ENCODE measurements at regions not wholly inside any gene's neighbourhood (a gene's known extent, or its start where the extent isn't known, plus 50 kb on each side); places are given as distances from the start of the nearest gene placed in this dataset.
"Not testable (repeated sequence)": the region's sequence is repeated elsewhere in the genome, so short reads cannot be mapped to it uniquely, and the experiment has no call there.

DNA sequence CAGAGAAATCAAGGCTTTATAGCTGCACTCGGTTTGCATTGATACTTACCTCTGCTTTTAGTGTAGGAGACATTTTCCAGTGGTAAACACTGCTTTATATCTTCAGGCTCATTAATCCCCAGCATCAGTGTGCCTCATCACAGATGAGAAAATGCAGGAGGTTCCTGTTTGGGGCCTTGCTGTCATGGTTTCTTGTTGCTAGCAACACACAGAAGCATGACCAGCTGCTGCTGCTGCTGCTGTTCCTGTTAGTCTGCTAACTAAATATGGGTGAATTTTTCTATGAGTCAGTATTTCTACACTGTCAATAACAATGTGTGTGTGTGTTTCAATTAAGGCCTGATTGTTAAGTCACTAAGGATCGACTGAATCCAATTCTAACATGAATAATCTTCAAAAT is 85.8 kb upstream of the RGS1 start:
- H3K27me3 ChIP-seq = no peaks in the 10 kb centered on the region
- TF ChIP-seq CTCF (IDR thresholded peaks at IDR 0.05) (no peak), POLR2A (IDR thresholded peaks at IDR 0.05) (no peak)
- H3K4me1 ChIP-seq = no peaks in the 10 kb centered on the region
- peak in 1 of 3 donors; percentile 61 for DNase-seq
- no peak overlapping the region for H3K4me3 ChIP-seq
- no peaks in the 10 kb centered on the region for H3K9me3 ChIP-seq
- peak overlapping the region in 3 of 4 donors; percentile 2 to 67 (median 52) for H3K27ac ChIP-seq
- no peaks in the 10 kb centered on the region for H3K36me3 ChIP-seq

GRCh38 chr1:192491804-192492554 is 83.6 kb upstream of the RGS1 start:
- no peaks in the 10 kb centered on the region for H3K27me3 ChIP-seq
- H3K27ac ChIP-seq = no peak overlapping the region
- TF ChIP-seq POLR2A (IDR thresholded peaks at IDR 0.05) = no peak
- no peak for TF ChIP-seq CTCF (IDR thresholded peaks at IDR 0.05)
- H3K36me3 ChIP-seq = no peaks in the 10 kb centered on the region
- H3K4me3 ChIP-seq = no peak overlapping the region
- H3K9me3 ChIP-seq = no peaks in the 10 kb centered on the region
- no peaks in the 10 kb centered on the region for H3K4me1 ChIP-seq
- no peak for DNase-seq

DNA sequence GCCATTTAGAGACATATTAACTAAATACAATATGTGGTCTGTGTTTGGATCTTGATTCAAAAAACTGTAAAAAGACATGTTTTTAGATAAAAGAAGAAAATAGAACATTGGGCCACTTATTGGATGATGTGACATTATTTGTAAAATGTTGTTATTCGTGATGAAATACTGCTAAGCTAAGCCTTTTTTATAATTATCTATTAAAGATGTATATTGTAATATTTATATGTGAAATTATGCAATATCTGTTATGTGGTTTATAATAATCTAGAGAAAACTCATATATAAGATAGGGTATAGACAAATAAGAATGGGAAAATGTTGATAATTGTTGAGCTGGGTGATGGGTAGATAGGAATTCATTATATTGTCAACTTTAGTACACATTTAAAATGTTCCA is 82.0 kb upstream of the RGS1 start:
- Histone ChIP-seq H3K9me3 (no peaks in the 10 kb centered on the region), H3K27me3 (no peaks in the 10 kb centered on the region), H3K36me3 (no peaks in the 10 kb centered on the region), H3K4me3 (no peak overlapping the region), H3K27ac (no peak overlapping the region), H3K4me1 (no peaks in the 10 kb centered on the region)
- DNase-seq = no peak
- no peak for TF ChIP-seq POLR2A (IDR thresholded peaks at IDR 0.05)
- no peak for TF ChIP-seq CTCF (IDR thresholded peaks at IDR 0.05)

DNA sequence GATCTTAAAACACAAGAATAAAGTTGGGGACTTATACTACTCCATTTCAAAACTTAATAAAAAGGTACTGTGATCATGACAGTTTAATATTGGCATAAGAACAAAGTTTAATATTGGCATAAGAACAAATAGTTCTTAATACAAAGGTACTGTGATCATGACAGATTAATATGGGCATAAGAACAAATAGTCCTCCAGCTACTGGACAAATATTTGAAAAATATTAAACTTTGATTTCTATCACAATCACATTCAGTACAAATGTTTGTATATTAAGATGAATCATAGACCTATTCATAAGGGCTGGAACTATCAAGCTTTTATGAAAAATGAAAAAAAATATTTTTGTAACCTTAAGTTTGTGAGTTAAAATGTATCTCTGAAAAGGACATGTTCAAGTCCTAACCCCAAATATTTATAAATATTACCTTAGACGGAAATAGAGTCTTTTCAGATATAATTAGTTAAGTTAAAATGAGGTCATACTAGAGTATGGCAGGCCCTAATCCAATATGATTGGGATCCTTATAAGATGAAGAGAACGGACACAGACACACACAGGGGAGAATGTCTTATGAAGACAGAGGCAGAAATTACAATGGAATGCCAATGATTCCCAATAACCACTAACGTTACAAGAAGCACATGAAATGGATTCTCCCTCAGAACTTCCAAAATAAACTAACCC is 79.1 kb upstream of the RGS1 start:
- TF ChIP-seq CTCF (IDR thresholded peaks at IDR 0.05) (no peak), POLR2A (IDR thresholded peaks at IDR 0.05) (no peak)
- H3K36me3 ChIP-seq = no peaks in the 10 kb centered on the region
- no peaks in the 10 kb centered on the region for H3K27me3 ChIP-seq
- DNase-seq = no peak
- no peaks in the 10 kb centered on the region for H3K4me1 ChIP-seq
- no peaks in the 10 kb centered on the region for H3K9me3 ChIP-seq
- no peak overlapping the region for H3K4me3 ChIP-seq
- no peak overlapping the region for H3K27ac ChIP-seq

GRCh38 chr1:192497214-192497794 is 78.3 kb upstream of the RGS1 start:
- Histone ChIP-seq H3K9me3 (no peaks in the 10 kb centered on the region), H3K36me3 (no peaks in the 10 kb centered on the region), H3K4me3 (no peak overlapping the region), H3K4me1 (no peaks in the 10 kb centered on the region), H3K27ac (no peak overlapping the region), H3K27me3 (no peaks in the 10 kb centered on the region)
- no peak for DNase-seq
- TF ChIP-seq CTCF (IDR thresholded peaks at IDR 0.05) (no peak), POLR2A (IDR thresholded peaks at IDR 0.05) (no peak)

- not testable (repeated sequence) for H3K9me3 ChIP-seq, H3K27ac ChIP-seq, H3K4me3 ChIP-seq, H3K36me3 ChIP-seq, H3K4me1 ChIP-seq, H3K27me3 ChIP-seq, DNase-seq
These were observed 77.5 kb upstream of the RGS1 start for GRCh38 chr1:192498092-192498491.

- not testable (repeated sequence) for H3K27ac ChIP-seq, H3K36me3 ChIP-seq, H3K27me3 ChIP-seq, DNase-seq, H3K4me3 ChIP-seq, H3K9me3 ChIP-seq, H3K4me1 ChIP-seq
These were observed 76.5 kb upstream of the RGS1 start for GRCh38 chr1:192499061-192499581.

DNA sequence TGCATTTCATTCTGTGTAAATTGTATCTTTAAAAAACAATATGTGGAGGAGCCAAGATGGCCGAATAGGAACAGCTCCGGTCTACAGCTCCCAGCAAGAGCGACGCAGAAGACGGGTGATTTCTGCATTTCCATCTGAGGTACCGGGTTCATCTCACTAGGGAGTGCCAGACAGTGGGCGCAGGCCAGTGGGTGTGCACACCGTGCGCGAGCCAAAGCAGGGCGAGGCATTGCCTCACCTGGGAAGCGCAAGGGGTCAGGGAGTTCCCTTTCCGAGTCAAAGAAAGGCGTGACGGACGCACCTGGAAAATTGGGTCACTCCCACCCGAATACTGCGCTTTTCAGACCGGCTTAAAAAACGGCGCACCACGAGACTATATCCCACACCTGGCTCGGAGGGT is 75.0 kb upstream of the RGS1 start:
- not testable (repeated sequence) for DNase-seq, H3K27me3 ChIP-seq, H3K9me3 ChIP-seq, H3K27ac ChIP-seq, H3K4me1 ChIP-seq, H3K36me3 ChIP-seq, H3K4me3 ChIP-seq

Data from Peyer's patch (tissue), 4 donors.